SIG-M5 (cell line): ENCODE measurements at regions not wholly inside any gene's neighbourhood (a gene's known extent, or its start where the extent isn't known, plus 50 kb on each side); places are given as distances from the start of the nearest gene placed in this dataset.
"Not testable (repeated sequence)": the region's sequence is repeated elsewhere in the genome, so short reads cannot be mapped to it uniquely, and the experiment has no call there.

Source experiments
- DNase-seq: peaks from one replicate; lab custom pipeline; 2025; lab: John Stamatoyannopoulos, UW

DNA sequence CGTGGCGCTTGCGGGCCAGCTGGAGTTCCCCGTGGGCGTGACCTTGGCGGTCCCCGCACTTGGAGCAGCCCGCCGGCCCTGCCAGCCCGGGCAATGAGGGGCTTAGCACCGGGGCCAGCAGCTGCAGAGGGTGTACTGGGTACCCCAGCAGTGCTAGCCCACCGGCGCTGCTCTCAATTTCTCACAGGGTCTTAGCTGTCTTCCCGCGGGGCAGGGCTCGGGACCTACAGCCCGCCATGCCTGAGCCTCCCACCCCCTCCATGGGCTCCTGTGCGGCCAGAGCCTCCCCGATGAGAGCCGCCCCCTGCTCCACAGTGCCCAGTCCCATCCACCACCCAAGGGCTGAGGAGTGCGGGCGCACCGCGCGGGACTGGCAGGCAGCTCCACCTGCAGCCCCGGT, 94.0 kb upstream of the NIPBL start:
- not testable (repeated sequence) for DNase-seq

DNA sequence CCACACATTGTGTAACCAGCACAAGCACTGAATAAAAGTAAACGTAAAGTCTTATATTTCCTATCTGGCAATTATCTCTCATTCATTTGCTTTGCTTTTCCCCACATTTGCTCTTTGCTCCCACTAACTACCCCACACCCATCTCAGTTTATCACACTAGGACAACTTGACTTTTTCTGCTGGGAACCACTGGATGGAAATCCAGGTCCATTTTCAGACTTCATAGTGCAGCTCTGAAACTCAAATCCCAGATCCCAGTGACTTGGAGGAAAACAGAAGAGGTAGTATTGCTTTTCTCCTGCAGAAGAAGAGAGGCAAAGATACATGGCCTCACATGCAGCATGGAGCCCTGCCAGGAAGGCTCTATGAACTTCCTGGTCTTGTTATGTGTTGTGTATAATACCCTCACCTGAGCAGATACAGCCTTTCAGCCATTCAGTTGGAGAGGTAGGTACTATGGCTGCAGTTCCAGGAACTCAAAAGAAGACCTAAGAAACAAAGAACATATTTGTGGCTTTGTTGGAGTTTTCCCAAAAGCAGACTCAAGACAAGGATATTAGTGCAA, 90.0 kb upstream of the NIPBL start:
- DNase-seq, result no peak

GRCh38 chr5:36787365-36788093, 89.0 kb upstream of the NIPBL start:
- no peak for DNase-seq

DNA sequence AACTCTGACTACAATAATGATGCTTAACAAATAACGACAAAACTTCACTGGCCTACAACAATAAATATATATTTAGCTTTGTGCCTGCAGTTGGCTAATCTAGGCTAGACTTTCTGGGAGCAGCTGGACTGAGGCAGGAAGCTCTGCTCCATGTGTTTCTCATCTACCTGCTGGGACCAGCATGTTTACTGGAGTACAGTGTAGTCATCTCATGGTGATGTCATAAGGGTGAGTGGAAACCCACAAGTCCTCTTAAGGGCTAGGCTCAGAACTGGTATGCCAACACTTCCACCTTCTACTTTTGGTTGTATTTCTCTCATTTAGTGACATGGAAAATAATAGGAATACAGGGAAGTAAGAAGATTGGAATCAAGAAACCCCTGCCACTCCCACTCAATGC, 85.7 kb upstream of the NIPBL start:
- no peak for DNase-seq

DNA sequence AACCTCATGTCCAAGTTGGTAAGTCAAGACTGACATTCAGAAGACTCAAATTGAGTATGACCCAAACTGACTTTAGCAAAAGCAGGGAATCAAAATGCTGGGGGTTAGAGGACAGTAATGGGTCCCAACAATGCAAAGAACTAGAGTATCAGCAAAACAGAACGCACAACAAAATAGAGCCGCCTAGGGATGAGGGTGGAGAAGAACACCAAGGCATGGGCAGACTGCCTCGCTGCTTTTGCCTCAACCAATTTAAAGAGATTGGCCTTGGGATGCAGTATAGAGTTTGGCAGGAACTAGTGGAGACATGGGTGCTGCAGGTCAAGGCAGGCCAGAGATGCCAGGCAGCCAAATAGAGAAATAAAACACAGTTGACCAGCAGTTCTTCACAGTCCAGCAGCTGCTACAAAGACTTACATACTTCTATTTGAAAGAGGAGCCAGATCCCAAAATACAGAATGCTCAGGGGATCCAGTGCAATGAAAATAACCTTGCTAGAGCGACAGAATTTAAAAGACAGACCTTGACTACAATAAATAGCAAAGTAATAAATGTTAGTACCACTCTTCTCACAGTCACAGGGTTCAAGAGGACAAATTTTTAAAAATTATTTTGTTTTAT, 83.9 kb upstream of the NIPBL start:
- no peak for DNase-seq

DNA sequence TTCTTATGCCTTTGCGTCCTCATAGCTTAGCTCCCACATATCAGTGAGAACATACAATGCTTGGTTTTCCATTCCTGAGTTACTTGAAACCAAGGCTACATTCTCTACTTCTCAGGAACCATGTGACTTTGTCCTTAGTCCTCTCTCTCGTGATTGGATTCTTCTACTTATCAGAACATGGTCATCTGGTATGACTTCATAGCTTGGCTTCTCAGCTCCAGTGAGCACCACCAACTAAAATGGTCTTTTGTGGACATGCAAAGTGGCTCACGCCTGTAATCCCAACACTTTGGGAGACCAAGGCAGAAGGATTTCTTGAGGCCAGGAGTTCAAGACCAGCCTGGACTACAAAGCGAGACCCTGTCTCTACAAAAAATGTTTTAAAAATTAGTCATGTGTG, 81.2 kb upstream of the NIPBL start:
- no peak for DNase-seq

GRCh38 chr5:36796155-36796554, 80.4 kb upstream of the NIPBL start:
- no peak for DNase-seq

DNA sequence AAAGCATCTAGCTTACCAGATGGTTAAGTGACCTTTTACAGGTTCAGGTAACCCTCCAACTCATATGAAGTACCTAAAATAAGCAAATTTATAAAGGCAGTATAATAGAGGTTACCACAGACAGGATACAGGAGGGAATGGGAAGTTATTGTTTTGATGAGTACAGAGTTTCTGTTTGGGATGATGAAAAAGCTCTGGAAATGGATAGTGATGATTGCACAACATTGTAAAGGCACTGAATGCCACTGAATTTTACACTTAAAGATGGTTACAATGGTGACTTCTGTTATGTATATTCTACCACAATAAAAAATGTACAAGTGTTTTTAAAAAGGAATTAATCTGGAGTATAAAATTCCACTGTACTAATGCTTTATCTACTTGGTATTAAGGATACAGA, 75.0 kb upstream of the NIPBL start:
- DNase-seq, result no peak

GRCh38 chr5:36802187-36802586, 74.4 kb upstream of the NIPBL start:
- no peak for DNase-seq

- DNase-seq, result not testable (repeated sequence)
Observed at GRCh38 chr5:36813249-36813648, 63.3 kb upstream of the NIPBL start.

- DNase-seq, result no peak
Observed at GRCh38 chr5:36815871-36816270, 60.7 kb upstream of the NIPBL start.

- no peak for DNase-seq
Observed at GRCh38 chr5:36820900-36821299, 55.7 kb upstream of the NIPBL start.

DNA sequence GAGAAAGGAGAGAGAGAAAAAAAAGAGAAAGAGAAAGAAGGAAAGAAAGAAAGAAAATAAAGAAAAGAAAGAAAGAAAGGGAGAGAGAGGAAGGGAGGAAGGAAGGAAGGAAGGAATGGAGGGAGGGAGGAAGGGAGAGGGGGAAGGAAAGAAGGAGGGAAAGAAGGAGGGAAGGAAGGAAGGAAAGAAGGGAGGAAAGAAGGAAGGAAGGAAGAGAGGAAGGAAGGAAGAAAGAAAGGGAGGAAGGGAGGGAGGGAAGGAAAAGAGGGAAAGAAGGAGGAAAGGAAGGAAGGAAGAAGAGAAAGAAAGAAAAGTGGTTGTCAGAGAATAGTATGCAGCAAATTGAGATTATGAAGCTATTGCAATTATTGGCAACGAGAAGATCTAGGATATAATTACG, 49.9 kb upstream of the NIPBL start:
- DNase-seq, result no peak
